ENCODE measurements at regions not wholly inside any gene's neighbourhood (a gene's known extent, or its start where the extent isn't known, plus 50 kb on each side); places are given as distances from the start of the nearest gene placed in this dataset.

DNA sequence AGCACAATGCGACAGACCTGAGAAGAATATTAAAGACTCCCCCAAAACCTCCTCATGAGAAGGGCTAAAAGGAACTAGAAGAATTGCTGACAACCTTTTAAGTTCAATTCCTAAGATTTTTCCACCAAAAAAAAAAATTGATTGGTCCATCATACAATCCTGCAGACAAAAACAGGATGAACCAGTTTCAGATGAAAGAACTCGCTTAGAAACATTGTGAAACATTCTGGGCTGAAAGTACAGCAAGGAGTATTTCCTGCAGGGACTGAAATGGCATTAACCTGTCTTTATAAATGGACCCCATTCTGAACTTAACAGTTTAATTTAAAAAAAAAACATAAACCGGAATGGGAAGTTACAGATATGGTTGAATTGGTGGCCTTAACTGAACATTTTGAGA lies 96.0 kb upstream of the FAM174B start:
- no peak for TF ChIP-seq SUZ12 (IDR thresholded peaks at IDR 0.05)
- TF ChIP-seq SP1 (IDR thresholded peaks at IDR 0.05) = no peak
- no peak for TF ChIP-seq TARDBP (IDR thresholded peaks at IDR 0.05)
- TF ChIP-seq FOXA1 (IDR thresholded peaks at IDR 0.05) = no peak
- TF ChIP-seq ELF4 (IDR thresholded peaks at IDR 0.05) = no peak
